ENCODE measurements at regions not wholly inside any gene's neighbourhood (a gene's known extent, or its start where the extent isn't known, plus 50 kb on each side); places are given as distances from the start of the nearest gene placed in this dataset.
"Not testable (repeated sequence)": the region's sequence is repeated elsewhere in the genome, so short reads cannot be mapped to it uniquely, and the experiment has no call there.

DNA sequence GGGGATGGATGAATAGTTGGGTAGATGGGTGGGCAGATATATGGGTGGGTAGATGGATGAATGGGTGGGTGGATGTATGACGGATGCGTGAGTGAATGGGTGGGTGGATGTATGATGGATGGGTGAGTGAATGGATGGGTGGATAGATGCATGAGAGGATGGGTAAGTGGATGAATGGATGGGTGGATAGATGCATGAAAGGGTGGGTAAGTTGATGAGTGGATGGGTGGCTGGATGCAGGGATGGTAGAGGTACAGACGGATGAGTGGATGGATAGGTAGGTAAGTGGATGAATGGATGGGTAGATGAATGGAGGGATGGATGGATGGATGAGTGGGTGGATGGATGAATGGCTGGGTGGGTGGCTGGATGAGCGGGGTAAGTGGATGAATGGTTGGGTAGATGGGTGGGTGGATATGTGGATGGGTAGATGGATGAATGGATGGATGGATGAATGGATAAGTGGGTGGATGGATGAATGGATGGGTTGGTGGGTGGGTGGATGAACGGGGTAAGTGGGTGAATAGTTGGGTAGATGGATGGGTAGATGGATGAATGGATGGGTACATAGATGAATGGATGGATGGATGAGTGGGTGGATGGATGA lies 208.9 kb downstream of the NPIPB11 start:
- H3K4me1 Mint-ChIP-seq, H3K27ac Mint-ChIP-seq, H3K27me3 Mint-ChIP-seq, ATAC-seq, H3K4me3 Mint-ChIP-seq: not testable (repeated sequence)
- peaks cover 13% of the 10 kb centered on the region for H3K9me3 Mint-ChIP-seq
- H3K36me3 Mint-ChIP-seq, result peaks cover 21% of the 10 kb centered on the region

DNA sequence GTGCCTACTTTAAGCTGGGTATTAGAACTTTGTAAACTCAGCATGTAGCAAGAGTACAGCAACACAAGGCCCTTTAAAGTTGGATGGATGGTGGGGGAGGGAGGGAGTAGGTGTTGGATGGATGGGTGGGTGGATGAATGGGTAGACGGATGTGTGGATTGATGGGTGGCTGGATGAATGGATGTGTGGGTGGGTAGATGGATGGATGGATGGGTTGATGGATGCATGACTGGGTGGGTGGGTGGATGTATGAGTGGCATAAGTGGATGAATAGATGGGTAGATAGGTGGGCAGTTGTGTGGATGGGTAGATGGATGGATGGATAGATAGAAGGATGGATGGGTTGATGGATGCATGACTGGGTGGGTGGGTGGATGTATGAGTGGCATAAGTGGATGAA lies 209.8 kb downstream of the NPIPB11 start:
- H3K4me1 Mint-ChIP-seq, H3K27me3 Mint-ChIP-seq, H3K4me3 Mint-ChIP-seq, H3K27ac Mint-ChIP-seq, ATAC-seq: not testable (repeated sequence)
- Mint-ChIP-seq H3K36me3 (peaks cover 21% of the 10 kb centered on the region), H3K9me3 (peaks cover 13% of the 10 kb centered on the region)

DNA sequence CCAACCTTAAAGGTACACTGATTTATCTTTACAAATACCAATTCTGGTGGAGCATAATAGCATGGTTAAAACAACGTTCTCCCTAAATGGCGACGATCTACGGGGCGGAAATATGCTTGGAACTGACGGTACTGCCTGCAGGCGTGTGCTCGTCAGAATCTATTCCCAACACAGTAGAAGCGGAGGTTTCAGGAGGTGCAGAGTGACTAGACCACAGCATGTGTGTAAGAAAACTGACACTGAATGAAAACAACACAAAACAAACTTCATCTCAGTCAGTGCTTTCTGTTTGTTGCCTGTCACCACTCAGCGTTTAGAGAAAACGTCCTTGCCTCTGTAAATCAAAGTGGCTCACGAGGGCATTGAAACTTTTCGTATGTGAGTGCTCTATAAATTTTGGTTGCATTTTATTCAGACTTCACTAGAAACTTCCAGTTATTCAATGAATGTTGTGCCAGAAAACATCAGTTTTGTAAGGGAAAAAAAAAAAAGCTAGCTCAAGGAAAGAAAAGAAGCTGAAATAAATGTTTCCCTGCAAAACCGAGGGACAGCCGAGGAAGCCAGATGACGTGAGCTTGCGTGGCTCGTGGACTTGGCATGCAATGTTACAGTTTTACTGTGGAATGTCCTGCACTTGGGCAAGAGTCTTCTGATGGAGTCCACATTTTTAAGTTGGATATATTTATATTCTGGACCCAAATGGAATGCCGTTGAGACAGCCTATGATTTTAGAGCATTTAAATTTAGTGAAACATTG lies 210.4 kb downstream of the LAT start:
- H3K4me1 Mint-ChIP-seq, H3K4me3 Mint-ChIP-seq, ATAC-seq, H3K27me3 Mint-ChIP-seq, H3K27ac Mint-ChIP-seq: not testable (repeated sequence)
- H3K36me3 Mint-ChIP-seq, result peaks cover 15% of the 10 kb centered on the region
- H3K9me3 Mint-ChIP-seq, result peaks cover 13% of the 10 kb centered on the region

DNA sequence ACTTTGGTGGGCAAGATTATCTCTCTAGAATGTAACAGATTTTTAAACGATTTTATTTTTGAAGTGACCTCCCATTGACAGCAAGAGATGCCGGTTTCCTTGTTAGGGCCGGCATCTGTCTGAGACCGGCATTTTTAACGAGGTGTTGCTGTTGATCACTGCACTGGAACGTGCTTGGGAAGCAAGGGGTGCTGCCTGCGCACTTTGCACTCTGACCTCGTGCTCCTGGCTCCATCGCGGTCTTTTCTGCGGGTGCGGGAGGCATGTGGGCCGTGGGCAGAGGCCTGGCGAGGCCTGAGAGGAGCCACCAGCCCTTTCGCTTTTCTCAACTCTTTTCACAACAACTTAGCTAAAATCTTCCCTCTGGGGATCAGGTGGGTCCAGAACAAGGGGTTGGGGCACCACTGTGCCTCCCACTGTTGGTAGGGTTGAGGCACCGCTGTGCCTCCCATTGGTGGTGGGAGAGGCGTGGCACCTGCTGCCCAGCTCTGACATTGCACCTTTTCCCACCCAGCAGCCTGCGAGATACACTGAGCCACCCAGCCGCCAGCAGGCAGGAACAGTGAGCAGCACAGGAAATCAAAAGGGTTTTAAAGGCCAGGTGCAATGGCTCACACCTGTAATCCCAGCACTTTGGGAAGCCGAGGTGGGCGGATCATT lies 209.5 kb downstream of the LAT start:
- not testable (repeated sequence) for H3K27ac Mint-ChIP-seq, H3K27me3 Mint-ChIP-seq, H3K4me3 Mint-ChIP-seq, ATAC-seq, H3K4me1 Mint-ChIP-seq
- peaks cover 15% of the 10 kb centered on the region for H3K36me3 Mint-ChIP-seq
- H3K9me3 Mint-ChIP-seq, result peaks cover 13% of the 10 kb centered on the region

DNA sequence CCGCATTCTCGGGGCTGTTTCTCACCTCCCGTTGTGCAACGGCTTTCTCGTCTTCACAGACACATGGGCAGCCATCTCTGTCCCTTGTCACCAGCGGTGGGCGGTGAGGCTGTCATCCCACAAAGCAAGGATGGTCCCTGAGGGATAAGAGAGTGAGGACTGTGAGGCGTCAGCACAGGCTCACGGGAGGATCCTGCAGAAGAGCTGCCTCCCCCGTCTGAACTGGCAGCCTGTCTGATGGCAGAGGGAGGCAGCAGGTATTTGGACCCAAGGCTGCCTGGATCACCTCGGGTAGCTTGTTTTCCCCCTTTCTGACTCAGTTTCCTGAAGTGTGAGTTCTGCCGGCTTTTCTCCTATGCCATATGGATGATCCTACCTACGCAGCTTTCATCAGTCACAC lies 208.8 kb downstream of the LAT start:
- H3K4me1 Mint-ChIP-seq, ATAC-seq, H3K4me3 Mint-ChIP-seq, H3K27me3 Mint-ChIP-seq, H3K27ac Mint-ChIP-seq: not testable (repeated sequence)
- peaks cover 13% of the 10 kb centered on the region for H3K9me3 Mint-ChIP-seq
- peaks cover 15% of the 10 kb centered on the region for H3K36me3 Mint-ChIP-seq

DNA sequence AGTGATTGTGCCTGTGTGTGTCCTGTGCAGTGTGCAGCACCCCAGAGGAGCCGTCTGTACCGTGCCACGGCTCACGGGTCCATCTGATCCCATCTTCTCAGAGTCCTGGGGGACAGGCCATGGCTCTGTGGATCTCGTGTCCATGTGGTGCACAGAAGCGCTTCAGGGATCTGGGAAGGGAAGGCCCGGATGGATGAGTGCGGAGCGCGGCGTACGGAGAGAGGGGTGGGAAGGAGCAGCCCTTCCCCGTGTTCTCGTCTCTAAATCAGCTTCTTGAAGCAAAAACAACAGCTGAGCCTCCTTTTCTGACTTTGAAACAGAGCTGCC lies 208.4 kb downstream of the LAT start:
- Mint-ChIP-seq H3K36me3 (peaks cover 13% of the 10 kb centered on the region), H3K9me3 (peaks cover 12% of the 10 kb centered on the region)
- H3K27ac Mint-ChIP-seq, H3K4me3 Mint-ChIP-seq, H3K4me1 Mint-ChIP-seq, H3K27me3 Mint-ChIP-seq, ATAC-seq: not testable (repeated sequence)

DNA sequence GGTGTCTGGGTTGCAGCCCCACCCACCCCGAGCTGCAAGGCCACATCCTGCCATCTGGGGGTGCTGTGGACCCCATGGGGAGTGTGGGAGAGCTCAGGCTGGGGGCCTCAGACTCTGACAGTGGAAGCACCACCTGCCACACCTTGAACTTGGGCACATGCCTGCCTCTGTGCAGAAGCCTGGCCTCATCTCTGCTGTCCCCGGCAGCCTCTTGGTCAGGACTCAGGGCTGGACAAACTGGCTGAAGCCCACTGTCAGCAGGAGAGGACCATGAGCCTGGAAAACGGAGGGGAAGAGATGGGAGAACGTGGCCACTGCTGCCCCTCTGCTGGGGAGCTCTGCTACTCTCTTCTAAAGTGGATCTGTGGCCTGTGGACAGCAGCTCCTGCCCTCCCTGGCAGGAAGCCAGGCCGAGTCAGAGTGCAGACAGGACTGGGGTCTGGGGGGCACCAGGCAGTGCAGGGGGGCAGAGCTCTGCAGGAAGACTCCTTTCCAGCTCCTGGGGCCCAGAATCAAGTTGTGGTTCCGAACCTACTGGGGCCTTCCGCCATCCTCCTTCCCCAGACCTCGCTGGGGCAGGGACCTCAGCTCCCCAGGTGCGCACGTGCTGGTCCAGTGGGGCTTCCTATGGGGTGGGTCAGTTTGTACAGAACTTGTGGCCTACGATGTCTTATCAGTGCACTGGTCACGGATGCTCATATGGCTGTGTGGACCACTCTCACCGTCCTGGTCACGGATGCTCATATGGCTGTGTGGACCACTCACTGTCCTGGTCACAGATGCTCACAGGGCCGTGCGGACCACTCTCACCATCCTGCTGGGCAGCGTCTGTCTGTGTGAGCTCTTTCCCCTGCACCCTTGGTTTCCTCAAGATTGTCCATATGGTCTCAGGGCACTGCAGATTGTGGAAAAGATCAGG lies 207.7 kb downstream of the LAT start:
- Mint-ChIP-seq H3K4me1 (no peaks in the 10 kb centered on the region), H3K9me3 (peaks cover 8% of the 10 kb centered on the region), H3K27me3 (no peaks in the 10 kb centered on the region), H3K4me3 (no peak overlapping the region), H3K27ac (no peak overlapping the region), H3K36me3 (peaks cover 7% of the 10 kb centered on the region)
- ATAC-seq, result no peak

DNA sequence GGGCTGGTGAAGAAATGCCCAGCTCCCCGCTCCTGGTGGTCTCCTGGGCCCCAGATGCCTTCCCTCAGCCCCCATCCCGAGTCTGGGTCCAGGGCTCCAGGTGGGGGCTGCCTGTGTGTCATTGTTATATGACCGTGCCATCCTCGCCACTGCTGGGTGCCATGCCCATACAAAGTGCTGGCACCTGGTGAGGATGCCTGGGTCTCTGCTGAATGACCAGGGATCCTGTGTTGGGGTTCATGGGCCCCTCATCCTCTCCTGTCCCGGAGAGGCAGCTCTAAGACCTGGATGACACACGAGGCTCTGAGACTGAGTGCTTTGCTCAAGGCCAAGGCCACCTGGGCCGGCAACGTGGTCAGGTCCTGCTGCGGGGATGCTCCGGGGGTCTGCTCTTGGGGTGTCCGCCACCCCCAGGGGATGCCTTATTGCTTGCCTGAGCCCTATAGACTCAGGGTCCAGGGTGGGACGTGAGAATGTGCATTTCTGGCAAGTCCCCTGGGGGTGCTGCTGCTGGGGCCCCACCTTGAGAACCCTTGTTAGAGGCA lies 206.9 kb downstream of the LAT start:
- H3K4me3 Mint-ChIP-seq, H3K9me3 Mint-ChIP-seq, H3K27me3 Mint-ChIP-seq, H3K4me1 Mint-ChIP-seq, ATAC-seq, H3K36me3 Mint-ChIP-seq, H3K27ac Mint-ChIP-seq: not testable (repeated sequence)

DNA sequence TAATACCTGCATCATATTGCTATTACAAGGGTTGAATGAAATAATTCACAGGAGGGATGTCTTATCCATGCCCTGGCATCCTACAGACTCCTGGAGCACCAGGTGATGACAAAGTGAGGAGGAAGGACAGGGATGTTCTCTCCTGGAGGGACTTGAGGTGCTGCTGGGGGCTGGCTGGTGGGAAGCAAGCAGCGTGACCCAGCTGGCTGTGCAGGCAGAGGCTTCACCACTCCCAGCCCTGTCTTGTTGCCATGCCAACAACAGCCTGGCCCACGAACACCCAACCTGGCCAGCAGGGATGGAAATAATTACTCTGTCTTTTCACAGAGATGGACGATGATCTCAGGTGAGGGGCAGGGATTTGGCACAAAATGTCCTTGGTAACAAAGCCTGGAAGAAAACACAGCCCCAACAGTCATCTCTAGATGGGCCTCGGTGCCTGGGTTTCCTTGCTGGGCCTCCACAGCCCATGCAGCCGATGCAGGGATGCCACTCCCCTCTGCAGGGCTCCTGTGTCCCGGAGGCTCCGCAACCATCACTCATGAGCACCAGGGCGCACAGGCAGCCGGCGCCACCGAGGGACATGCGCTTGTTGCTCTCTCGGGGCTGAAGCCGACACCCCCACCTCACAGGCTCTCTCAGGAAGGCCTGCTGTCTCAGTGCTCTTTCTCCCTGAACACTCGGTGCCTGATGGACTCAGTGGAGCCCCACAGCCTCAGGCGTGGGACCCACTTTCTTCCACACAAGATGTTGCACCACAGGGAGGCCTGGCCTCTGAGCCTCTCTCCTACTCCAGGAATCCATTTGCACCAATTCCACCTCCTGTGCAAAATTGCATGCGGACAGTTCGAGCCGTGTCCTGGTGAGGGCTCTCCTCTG lies 205.9 kb downstream of the LAT start:
- not testable (repeated sequence) for H3K27ac Mint-ChIP-seq, H3K36me3 Mint-ChIP-seq, H3K9me3 Mint-ChIP-seq, H3K4me1 Mint-ChIP-seq, ATAC-seq, H3K4me3 Mint-ChIP-seq, H3K27me3 Mint-ChIP-seq

DNA sequence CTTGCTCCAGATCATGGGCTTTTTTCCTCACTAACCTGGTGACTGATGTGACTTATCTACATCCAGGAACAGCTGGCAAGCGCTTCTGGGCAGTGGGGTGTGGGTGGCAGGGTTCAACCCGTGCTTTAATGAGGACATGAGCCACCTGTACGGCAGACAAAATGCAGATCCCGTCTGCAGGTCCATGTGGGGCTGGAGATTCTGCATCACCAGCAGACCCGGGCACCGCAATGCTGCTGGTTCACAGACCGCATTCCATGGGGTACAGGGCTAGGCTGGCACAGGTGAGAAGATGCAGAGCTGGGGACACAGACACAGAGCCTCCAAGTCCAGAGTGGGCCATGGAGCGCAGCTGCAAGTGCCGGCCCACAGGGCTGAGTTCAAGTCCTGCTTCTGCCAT lies 204.0 kb downstream of the LAT start:
- not testable (repeated sequence) for H3K36me3 Mint-ChIP-seq, H3K9me3 Mint-ChIP-seq, ATAC-seq, H3K4me1 Mint-ChIP-seq, H3K27me3 Mint-ChIP-seq, H3K27ac Mint-ChIP-seq, H3K4me3 Mint-ChIP-seq

DNA sequence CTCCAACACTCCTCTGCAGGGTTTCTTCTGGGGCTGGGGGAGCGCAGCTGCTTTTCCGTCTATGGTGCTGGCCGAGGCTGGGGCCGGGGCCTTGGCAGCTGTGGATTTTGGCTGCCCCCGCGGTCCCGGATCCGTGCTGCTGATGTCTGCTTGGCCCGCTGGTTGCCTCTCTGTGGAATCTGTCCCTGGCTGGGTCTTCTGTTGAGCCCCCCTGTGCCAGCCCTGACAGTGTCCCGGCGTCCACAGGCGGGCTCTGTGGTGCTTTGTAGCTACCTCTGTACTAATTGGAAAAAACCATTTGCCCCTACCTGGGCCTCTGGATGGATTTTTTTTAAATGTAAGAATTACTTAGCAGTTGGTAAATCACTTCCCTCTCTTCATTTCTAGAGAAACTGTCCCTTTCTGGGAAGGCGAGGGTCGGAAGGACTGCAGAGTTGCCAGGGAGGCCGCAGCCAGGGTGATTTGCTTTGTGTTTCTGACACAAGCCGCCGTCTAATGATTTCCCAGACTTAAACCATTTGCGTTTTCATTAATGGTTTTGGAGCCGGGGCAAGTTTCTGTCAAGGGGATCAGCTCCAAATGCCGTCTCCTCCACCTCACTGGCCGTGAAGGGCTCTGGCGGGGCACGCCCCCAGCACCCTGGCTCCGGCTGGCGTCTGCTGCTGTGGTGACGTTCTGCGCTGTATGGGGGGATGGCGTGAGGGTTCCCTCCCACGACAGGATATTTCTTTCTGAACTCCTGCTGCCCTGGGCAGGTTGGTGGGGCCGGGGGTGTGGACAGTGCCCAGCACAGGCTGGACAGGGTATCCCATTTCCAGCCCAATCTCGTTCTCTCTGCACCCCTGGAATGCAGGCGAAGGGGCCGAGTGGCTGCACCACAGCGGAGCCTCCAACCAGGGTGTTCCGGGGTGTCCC lies 201.7 kb downstream of the LAT start:
- H3K4me3 Mint-ChIP-seq, H3K9me3 Mint-ChIP-seq, ATAC-seq, H3K27me3 Mint-ChIP-seq, H3K4me1 Mint-ChIP-seq, H3K36me3 Mint-ChIP-seq, H3K27ac Mint-ChIP-seq: not testable (repeated sequence)

DNA sequence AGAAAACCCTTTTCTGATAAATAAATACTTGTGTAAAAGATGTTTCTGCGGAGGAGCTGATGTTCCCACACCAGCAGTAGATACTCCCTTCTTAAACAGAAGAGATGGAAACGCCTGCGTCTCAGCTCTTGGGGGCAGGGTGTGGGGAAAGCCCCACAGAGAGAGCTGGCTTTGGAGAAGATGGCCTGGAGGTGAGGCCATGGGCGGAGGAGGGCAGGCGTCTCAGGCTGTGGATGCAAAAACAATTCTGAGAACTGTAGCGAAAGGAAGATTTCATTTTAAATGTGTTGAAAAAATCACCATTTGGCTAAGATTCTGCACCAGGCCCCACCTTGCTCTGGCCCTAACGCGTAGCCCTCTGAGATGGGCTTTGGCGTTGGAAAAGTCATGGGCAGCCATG lies 201.0 kb downstream of the LAT start:
- H3K36me3 Mint-ChIP-seq, H3K9me3 Mint-ChIP-seq, H3K27ac Mint-ChIP-seq, ATAC-seq, H3K4me3 Mint-ChIP-seq, H3K27me3 Mint-ChIP-seq: not testable (repeated sequence)
- peaks cover 11% of the 10 kb centered on the region for H3K4me1 Mint-ChIP-seq

DNA sequence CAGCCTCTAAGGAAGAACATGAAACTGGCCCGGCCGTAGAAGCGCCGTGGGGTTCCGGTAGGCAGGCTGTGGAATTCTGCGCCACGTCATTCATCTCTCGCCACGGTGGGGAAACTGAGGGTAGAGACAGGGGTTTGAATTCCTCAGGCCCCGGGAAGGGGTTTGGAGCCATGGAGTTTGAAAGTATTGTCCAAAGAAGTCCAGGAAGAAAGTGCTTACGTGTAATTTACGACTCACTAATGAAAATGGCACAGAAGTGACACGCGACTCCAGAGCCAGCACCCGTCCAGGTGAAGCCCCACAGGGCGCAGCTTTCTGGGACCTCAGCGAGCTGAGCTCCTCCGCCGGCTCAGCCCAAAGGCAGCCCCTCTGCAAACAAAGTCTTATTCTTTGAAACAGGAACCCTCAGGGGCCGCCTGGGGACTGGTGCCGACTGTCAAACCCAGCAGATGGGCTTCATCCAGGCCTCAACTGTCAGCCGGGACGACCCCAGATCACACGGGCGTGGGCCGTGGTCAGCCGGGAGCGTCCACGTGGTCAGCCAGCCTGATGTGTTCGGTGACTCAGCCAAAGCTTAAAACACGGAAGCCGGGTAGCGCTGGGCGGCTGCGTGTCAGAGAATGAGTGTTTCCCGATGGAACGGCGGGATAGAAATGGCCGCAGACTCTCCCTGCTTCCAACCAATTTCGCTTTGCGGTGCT lies 200.0 kb downstream of the LAT start:
- H3K27me3 Mint-ChIP-seq, H3K36me3 Mint-ChIP-seq, ATAC-seq, H3K27ac Mint-ChIP-seq, H3K4me3 Mint-ChIP-seq, H3K9me3 Mint-ChIP-seq: not testable (repeated sequence)
- peaks cover 11% of the 10 kb centered on the region for H3K4me1 Mint-ChIP-seq
